ENCODE measurements at regions not wholly inside any gene's neighbourhood (a gene's known extent, or its start where the extent isn't known, plus 50 kb on each side); places are given as distances from the start of the nearest gene placed in this dataset.

DNA sequence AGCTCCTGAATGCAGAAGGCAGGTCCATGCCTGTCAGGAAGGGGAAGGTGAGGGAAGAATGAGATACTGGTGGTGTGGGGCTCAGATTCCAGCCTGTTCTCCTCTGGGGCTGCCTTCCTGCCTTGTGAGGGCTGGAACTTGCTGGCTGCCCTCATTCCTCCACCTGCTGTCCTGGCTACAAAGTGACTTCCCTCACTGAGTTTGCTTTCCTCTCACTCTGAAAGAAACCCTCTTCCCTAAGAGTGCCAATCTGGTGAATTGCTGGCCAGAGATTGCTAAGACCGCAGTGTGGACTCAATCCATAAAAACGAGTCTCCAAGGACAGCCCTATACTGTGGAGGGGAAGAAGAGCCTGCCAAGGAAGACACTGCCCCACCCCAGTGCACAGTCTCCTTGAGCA lies 664.4 kb upstream of the HS6ST1 start:
- H3K9me3 Mint-ChIP-seq (ENCODE audit: unreplicated experiment), result no peaks in the 10 kb centered on the region
- no peak overlapping the region for H3K27ac Mint-ChIP-seq (ENCODE audit: unreplicated experiment)
- Histone ChIP-seq H3K4me1 (no peaks in the 10 kb centered on the region), H3K4me3 (ENCODE audit: low read depth, low read length) (no peak overlapping the region), H3K9me3 (no peaks in the 10 kb centered on the region), H3K36me3 (ENCODE audit: control insufficient read depth, insufficient read depth, low read length) (no peaks in the 10 kb centered on the region), H3K27me3 (replicated peaks; ENCODE audit: control insufficient read depth, insufficient read depth, low read length) (no peaks in the 10 kb centered on the region)
- CTCF ChIA-PET, result no interaction called here
- no peak overlapping the region for H3K4me3 Mint-ChIP-seq (ENCODE audit: unreplicated experiment)
- intact Hi-C loops (cut with micrococcal nuclease; ENCODE audit: unreplicated experiment), result no loop called here
- H3K36me3 Mint-ChIP-seq (ENCODE audit: insufficient read depth, unreplicated experiment), result no peaks in the 10 kb centered on the region
- BruUV-seq (replicated peaks), result no TSS peak
- H3K4me1 Mint-ChIP-seq (ENCODE audit: low read depth, unreplicated experiment), result peaks cover 8% of the 10 kb centered on the region
- peaks cover 5% of the 10 kb centered on the region for H3K27me3 Mint-ChIP-seq (ENCODE audit: insufficient read depth, unreplicated experiment)
- TF ChIP-seq CTCF (IDR thresholded peaks at IDR 0.05; ENCODE audit: insufficient read depth in 1 of 2, low read depth in 1 of 2, low read length in 1 of 2, severe bottlenecking in 1 of 2, unreplicated experiment in 1 of 2), result no peak
- POLR2A ChIA-PET, result no interaction called here
- no peak for DNase-seq

GRCh38 chr2:128984081-128984480 lies 665.4 kb upstream of the HS6ST1 start:
- peaks cover 8% of the 10 kb centered on the region for H3K27me3 Mint-ChIP-seq (ENCODE audit: insufficient read depth, unreplicated experiment)
- intact Hi-C loops (cut with micrococcal nuclease; ENCODE audit: unreplicated experiment), result no loop called here
- H3K9me3 Mint-ChIP-seq (ENCODE audit: unreplicated experiment), result no peaks in the 10 kb centered on the region
- H3K27ac Mint-ChIP-seq (ENCODE audit: unreplicated experiment), result no peak overlapping the region
- no peaks in the 10 kb centered on the region for H3K36me3 Mint-ChIP-seq (ENCODE audit: insufficient read depth, unreplicated experiment)
- Histone ChIP-seq H3K27me3 (replicated peaks; ENCODE audit: control insufficient read depth, insufficient read depth, low read length) (no peaks in the 10 kb centered on the region), H3K4me3 (ENCODE audit: low read depth, low read length) (no peak overlapping the region), H3K4me1 (no peaks in the 10 kb centered on the region), H3K36me3 (ENCODE audit: control insufficient read depth, insufficient read depth, low read length) (no peaks in the 10 kb centered on the region), H3K9me3 (no peaks in the 10 kb centered on the region)
- H3K4me1 Mint-ChIP-seq (ENCODE audit: low read depth, unreplicated experiment), result no peaks in the 10 kb centered on the region
- TF ChIP-seq CTCF (IDR thresholded peaks at IDR 0.05; ENCODE audit: insufficient read depth in 1 of 2, low read depth in 1 of 2, low read length in 1 of 2, severe bottlenecking in 1 of 2, unreplicated experiment in 1 of 2), result no peak
- no peak overlapping the region for H3K4me3 Mint-ChIP-seq (ENCODE audit: unreplicated experiment)
- no peak for DNase-seq
- CTCF ChIA-PET, result no interaction called here
- POLR2A ChIA-PET, result no interaction called here
- no TSS peak for BruUV-seq (replicated peaks)

- ChIA-PET CTCF (no interaction called here), POLR2A (no interaction called here)
- Mint-ChIP-seq H3K4me1 (ENCODE audit: low read depth, unreplicated experiment) (no peaks in the 10 kb centered on the region), H3K9me3 (ENCODE audit: unreplicated experiment) (no peaks in the 10 kb centered on the region), H3K27me3 (ENCODE audit: insufficient read depth, unreplicated experiment) (peaks cover 11% of the 10 kb centered on the region), H3K4me3 (ENCODE audit: unreplicated experiment) (no peak overlapping the region), H3K36me3 (ENCODE audit: insufficient read depth, unreplicated experiment) (no peaks in the 10 kb centered on the region), H3K27ac (ENCODE audit: unreplicated experiment) (no peak overlapping the region)
- H3K36me3 ChIP-seq (ENCODE audit: control insufficient read depth, insufficient read depth, low read length), result no peaks in the 10 kb centered on the region
- H3K9me3 ChIP-seq, result no peaks in the 10 kb centered on the region
- H3K27me3 ChIP-seq (replicated peaks; ENCODE audit: control insufficient read depth, insufficient read depth, low read length), result no peaks in the 10 kb centered on the region
- no peak for DNase-seq
- BruUV-seq (replicated peaks), result no TSS peak
- intact Hi-C loops (cut with micrococcal nuclease; ENCODE audit: unreplicated experiment), result no loop called here
- no peaks in the 10 kb centered on the region for H3K4me1 ChIP-seq
- no peak overlapping the region for H3K4me3 ChIP-seq (ENCODE audit: low read depth, low read length)
- TF ChIP-seq CTCF (IDR thresholded peaks at IDR 0.05; ENCODE audit: insufficient read depth in 1 of 2, low read depth in 1 of 2, low read length in 1 of 2, severe bottlenecking in 1 of 2, unreplicated experiment in 1 of 2), result no peak
These were observed 666.2 kb upstream of the HS6ST1 start for GRCh38 chr2:128984855-128985254.

Data from Caco-2 (cell line).